Sigmoid colon (tissue), 4 donors: ENCODE measurements at regions not wholly inside any gene's neighbourhood (a gene's known extent, or its start where the extent isn't known, plus 50 kb on each side); places are given as distances from the start of the nearest gene placed in this dataset.

Source experiments
- EP300 ChIP-seq, 4 donors: sonication (generic); formaldehyde crosslinking; IDR thresholded peaks; one replicate each; pipeline ENCODE4 v1.6.1; 2017; ENCODE audit warnings: antibody characterized with exemption in 4 of 4
- POLR2A ChIP-seq, 2 donors: fragments of 450-650 bp; IDR thresholded peaks; one replicate each; pipeline ENCODE4 v1.6.1; 2016; ENCODE audit warnings: antibody characterized with exemption in 2 of 2, mild to moderate bottlenecking in 2 of 2, moderate library complexity in 2 of 2
- TF ChIP-seq, protein P1 (sequence below), 4 experiments: fragments of 450-650 bp in 3 of 4; fragments of 200-600 bp in 1 of 4; IDR thresholded peaks; one replicate each; pipeline ENCODE4 v1.5.1; 2016 to 2019; ENCODE audit warnings: antibody characterized with exemption in 4 of 4, mild to moderate bottlenecking in 3 of 4, moderate library complexity in 2 of 4

DNA sequence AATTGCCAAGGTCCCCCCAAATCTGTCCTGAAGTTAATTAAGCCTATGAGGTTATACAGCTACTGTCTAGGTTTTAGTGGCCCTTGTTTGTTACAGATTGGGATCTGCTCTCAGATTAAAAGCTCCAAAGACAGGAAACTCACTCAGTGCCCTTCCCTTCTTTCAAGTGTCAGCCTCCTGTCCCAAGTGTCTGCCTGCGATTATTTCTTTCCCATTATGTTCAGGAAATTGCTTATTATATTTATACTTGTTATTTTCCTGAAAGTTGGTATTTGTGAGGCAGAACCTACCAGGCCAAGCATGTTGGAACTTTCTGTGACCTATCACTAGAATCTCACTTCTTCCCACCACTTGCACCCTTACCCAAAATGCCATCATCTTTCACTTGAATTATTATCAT is 173.2 kb downstream of the AREG start:
- TF ChIP-seq POLR2A (IDR thresholded peaks at IDR 0.05) (no peak), EP300 (IDR thresholded peaks at IDR 0.05) (no peak)
- TF ChIP-seq, protein P1, sequence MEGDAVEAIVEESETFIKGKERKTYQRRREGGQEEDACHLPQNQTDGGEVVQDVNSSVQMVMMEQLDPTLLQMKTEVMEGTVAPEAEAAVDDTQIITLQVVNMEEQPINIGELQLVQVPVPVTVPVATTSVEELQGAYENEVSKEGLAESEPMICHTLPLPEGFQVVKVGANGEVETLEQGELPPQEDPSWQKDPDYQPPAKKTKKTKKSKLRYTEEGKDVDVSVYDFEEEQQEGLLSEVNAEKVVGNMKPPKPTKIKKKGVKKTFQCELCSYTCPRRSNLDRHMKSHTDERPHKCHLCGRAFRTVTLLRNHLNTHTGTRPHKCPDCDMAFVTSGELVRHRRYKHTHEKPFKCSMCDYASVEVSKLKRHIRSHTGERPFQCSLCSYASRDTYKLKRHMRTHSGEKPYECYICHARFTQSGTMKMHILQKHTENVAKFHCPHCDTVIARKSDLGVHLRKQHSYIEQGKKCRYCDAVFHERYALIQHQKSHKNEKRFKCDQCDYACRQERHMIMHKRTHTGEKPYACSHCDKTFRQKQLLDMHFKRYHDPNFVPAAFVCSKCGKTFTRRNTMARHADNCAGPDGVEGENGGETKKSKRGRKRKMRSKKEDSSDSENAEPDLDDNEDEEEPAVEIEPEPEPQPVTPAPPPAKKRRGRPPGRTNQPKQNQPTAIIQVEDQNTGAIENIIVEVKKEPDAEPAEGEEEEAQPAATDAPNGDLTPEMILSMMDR (IDR thresholded peaks at IDR 0.05): no peak
